H54 (cell line): ENCODE measurements at regions not wholly inside any gene's neighbourhood (a gene's known extent, or its start where the extent isn't known, plus 50 kb on each side); places are given as distances from the start of the nearest gene placed in this dataset.
"Not testable (repeated sequence)": the region's sequence is repeated elsewhere in the genome, so short reads cannot be mapped to it uniquely, and the experiment has no call there.

ENCODE experiments used
- DNase-seq: peaks from one replicate; pipeline ENCODE4 v3.0.0; 2011; ENCODE audit warnings: low spot score, mixed read lengths; ENCODE audit not compliant: insufficient read length
- FAIRE-seq: peaks from 3 replicates; lab custom pipeline; 2011; peaks lifted over from hg19 to GRCh38; lab: Jason Lieb, UNC
- POLR2A ChIP-seq: IDR thresholded peaks from 2 replicates; pipeline ENCODE4 v1.6.1; 2011; ENCODE audit warnings: low read depth, mild to moderate bottlenecking, low read length

GRCh38 chr4:72919464-72919863, 150.1 kb downstream of the COX18 start:
- DNase-seq (no peak), FAIRE-seq (no peak)
- no peak for TF ChIP-seq POLR2A

DNA sequence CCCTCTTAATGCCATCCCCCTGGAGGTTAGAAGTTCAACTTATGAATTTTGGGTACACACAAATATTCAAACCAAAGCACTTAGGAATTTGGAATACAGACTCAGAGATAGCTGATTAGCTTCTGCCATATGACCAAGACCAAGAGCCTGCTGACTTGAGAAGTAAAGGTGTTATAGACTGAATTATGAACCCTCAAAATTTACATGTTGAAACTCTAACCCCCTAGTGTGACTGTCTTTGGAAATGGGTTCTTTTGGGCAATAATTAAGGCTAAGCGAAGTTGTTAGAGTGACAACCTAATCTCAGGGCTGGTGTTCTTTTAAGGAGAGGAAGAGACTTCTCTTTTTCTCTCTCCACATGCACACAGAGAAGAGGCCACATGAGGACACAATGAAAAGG, 151.2 kb downstream of the COX18 start:
- TF ChIP-seq POLR2A, result no peak
- FAIRE-seq, result no peak
- no peak for DNase-seq

DNA sequence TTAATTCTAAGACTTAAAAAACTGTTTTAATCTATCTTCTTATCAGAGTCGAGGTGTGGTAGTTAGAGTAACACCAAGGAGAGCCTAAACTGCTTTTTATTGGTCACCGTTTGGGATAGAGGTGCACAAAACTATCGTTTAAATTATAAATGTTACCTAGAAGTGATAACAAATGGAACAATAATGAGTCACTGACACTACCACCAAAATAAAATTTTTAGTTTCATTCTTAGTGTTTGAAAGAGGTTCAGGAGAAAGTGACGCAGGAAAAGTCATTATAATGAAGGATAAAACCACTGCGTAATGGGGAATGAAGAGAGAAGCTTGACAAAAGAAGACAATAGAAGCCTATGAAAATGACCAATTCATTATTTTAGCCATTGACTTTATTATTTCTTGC, 158.2 kb downstream of the COX18 start:
- no peak for TF ChIP-seq POLR2A
- no peak for FAIRE-seq
- DNase-seq, result no peak

DNA sequence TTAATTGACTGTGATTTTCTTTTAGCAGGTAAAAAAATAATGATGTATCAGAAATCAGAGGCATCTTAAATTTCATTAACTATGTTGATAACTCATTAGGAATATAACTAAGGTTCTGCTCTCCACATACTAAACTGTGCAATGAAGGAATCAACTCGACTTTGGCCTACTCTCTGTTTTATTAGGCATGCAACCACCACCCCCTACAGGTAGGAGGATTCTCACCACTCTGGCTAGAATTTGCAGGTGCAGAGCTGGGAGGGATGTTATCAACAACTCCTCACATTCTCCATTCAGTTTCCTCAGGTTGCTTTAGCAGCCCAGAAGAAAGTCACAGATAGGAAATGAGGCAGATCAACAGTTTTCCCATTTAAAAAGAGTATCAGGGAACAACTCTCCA, 160.1 kb downstream of the COX18 start:
- DNase-seq (no peak), FAIRE-seq (no peak)
- no peak for TF ChIP-seq POLR2A

DNA sequence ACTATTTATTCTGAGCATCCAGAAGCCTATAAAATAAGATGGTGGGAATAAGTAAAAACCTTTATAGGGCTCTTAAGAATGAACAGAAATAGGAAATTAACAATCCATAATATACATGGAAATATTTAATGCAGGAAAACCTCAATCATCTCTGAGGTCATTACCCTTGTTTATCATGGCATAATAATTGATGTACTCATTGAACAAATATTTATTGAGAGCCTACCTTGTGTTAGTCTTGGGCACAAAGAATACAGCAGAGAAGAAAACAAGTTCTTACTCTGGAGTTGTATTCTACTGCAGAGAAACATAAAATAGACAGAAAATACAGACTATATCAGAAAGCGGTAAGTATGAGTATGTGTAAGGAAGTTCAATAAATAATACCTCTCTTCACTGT, 167.2 kb downstream of the COX18 start:
- FAIRE-seq (no peak), DNase-seq (no peak)
- TF ChIP-seq POLR2A, result no peak

GRCh38 chr4:72901553-72901952, 168.0 kb downstream of the COX18 start:
- no peak for DNase-seq
- no peak for TF ChIP-seq POLR2A
- no peak for FAIRE-seq

DNA sequence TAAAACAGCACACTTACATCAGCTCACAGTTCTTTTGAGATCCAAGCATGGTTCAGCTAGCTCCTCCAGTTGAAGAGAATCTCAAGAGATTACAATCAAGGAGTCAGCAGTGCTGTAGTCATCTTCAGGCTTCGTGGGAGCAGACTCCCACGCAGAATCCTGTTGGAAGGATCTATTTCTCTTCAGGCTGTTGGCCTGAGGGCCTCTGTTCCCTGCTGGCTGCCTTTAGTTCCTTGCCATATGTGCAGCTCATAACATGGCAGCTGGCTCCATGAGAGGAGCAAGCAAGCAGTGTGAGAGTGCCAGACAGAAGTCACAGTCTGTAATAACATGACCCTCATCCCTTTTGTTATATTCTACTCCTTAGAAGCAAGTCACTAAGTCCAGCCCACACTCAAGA, 168.6 kb downstream of the COX18 start:
- no peak for TF ChIP-seq POLR2A
- FAIRE-seq (no peak), DNase-seq (no peak)

GRCh38 chr4:72899621-72900020, 169.9 kb downstream of the COX18 start:
- DNase-seq (no peak), FAIRE-seq (no peak)
- TF ChIP-seq POLR2A, result no peak

DNA sequence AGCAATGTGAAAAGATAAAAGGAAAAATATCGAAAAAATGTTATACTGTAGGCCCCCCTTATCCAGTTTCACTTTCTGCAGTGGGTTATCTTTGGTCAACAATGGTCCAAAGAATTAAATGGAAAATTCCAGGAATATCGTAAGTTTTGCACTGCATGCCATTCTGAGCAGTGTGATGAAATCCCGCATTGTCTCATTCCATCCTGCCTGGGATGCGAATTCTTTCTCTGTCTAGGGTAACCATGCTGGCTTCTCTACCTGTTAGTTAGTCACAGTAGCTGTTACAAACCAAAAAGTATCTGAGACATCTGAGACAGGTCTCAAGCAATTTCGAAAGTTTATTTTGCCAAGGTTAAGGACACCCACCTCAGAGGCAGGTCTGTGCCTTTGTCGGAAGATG, 170.3 kb downstream of the COX18 start:
- no peak for FAIRE-seq
- TF ChIP-seq POLR2A, result no peak

DNA sequence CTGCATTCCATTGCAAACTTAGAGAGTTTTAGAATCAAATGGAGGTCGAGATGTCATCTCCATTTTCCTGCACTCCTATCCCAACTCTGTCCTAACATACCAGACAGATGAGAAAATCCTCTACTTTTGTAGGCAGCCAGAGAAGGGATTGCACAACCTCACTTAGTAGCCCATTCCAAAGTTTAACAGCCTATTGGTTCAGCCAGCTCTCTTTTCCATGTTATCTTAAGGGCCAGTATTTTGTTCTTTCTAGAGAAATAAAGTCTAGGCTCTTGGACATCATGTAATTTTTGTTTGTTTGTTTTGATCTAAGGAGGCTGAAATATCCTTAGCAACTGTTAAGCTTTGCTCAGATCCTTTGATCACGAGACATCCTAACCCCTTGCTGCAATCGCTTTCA, 173.0 kb downstream of the COX18 start:
- DNase-seq, result no peak
- no peak for TF ChIP-seq POLR2A

More for the DNA sequence above, 170.3 kb downstream of the COX18 start:
- DNase-seq, result no peak

DNA sequence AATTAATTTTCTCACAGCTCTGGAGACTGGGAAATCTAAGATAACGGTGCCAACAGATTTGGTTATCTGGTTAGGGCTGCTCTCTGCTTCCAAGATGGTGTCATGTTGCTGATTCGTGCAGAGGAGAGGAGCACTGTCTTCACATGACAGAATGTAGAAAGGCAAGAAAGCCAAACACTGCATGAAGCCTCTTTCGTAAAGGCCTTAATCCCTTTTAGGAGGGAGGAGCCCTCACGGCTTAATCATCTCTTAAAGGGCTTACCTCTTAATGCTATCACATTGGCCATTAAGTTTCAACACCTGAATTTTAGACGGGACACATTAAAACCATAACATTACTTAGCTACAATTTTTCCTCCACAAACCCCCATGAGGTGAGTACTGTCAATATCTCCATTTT, 174.1 kb downstream of the COX18 start:
- no peak for FAIRE-seq
- TF ChIP-seq POLR2A, result no peak
- DNase-seq, result no peak

More for the DNA sequence above, 173.0 kb downstream of the COX18 start:
- FAIRE-seq, result no peak

- DNase-seq, result no peak
- no peak for TF ChIP-seq POLR2A
- FAIRE-seq, result no peak
Observed at GRCh38 chr4:72893354-72894066, 176.0 kb downstream of the COX18 start.

GRCh38 chr4:72888331-72888730, 181.2 kb downstream of the COX18 start:
- FAIRE-seq, result no peak

DNA sequence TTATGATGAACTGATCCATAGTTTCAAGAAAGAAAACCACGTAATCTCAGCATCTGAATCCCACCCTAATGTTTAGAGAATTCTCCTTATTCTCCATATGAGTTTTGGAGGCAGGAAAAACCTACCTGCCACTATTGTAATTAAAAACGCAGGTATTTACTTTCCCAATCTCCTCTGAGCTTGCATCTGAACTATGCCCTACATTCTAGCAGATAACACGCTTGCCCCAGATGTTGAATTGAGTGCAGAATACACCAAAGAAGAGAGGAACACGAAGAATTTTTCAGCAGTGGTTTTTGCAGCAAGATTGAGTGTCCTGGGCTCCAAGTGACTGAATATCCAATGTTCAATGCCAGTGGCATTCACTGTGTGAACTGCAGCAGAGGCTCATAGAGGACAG, 182.4 kb downstream of the COX18 start:
- FAIRE-seq (no peak), DNase-seq (no peak)
- no peak for TF ChIP-seq POLR2A

More at GRCh38 chr4:72888331-72888730, 181.2 kb downstream of the COX18 start:
- no peak for DNase-seq
- TF ChIP-seq POLR2A, result no peak

DNA sequence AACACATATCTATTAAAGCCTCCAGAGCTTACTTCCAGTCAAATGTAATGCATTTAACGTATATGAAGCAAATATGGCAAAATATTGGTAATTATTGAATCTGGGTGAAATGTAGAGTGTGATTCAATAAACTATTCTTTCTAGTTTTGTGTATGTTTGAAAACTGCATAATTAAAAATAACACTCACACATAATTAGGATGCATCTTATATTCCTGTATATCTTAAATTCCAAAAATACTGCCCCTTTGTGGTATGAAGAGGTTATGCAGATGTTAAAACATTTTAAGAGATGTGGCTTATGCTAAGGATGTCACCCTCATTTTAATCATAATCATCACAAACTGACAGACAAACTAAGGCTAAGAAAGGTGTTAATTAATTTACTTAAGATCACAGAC, 182.9 kb downstream of the COX18 start:
- DNase-seq (no peak), FAIRE-seq (no peak)
- no peak for TF ChIP-seq POLR2A

DNA sequence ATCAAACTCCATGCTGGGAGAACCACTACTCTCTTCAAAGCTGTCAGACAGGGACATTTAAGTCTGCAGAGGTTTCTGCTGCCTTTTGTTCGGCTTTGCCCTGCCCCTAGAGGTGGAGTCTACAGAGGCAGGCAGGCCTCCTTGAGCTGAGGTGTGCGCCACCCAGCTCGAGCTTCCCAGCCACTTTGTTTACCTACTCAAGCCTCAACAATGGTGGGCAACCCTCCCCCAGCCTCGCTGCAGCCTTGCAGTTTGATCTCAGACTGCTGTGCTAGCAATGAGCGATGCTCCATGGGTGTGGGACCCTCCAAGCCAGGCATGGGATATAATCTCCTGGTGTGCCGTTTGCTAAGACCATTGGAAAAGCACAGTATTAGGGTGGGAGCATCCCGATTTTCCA, 185.3 kb downstream of the COX18 start:
- not testable (repeated sequence) for FAIRE-seq, DNase-seq
